MM.1S (cell line): ENCODE measurements at regions not wholly inside any gene's neighbourhood (a gene's known extent, or its start where the extent isn't known, plus 50 kb on each side); places are given as distances from the start of the nearest gene placed in this dataset.

Experiments used
- DNase-seq: peaks from one replicate; pipeline ENCODE4 v3.0.0-alpha.2; 2015
- H2AFZ ChIP-seq: fragments of 300-600 bp; sonication (generic); 2 replicates; pipeline ENCODE4 v1.6.0; 2016; ENCODE audit warnings: antibody characterized with exemption, low read length
- H3F3A ChIP-seq: fragments of 300-600 bp; sonication (generic); 2 replicates; pipeline ENCODE4 v1.6.1; 2016; ENCODE audit warnings: mild to moderate bottlenecking, antibody characterized with exemption, low read length, moderate library complexity, mixed read lengths; ENCODE audit not compliant: insufficient read depth
- H3K27ac ChIP-seq: fragments of 300-600 bp; sonication (generic); 2 replicates; pipeline ENCODE4 v1.5.1; 2016; ENCODE audit warnings: mild to moderate bottlenecking, low read length
- H3K27me3 ChIP-seq: fragments of 300-600 bp; sonication (generic); replicated peaks from 2 replicates; pipeline ENCODE4 v1.6.0; 2016; ENCODE audit warnings: low read length; ENCODE audit not compliant: insufficient read depth
- H3K36me3 ChIP-seq: fragments of 300-600 bp; sonication (generic); replicated peaks from 2 replicates; pipeline ENCODE4 v1.6.1; 2016; ENCODE audit warnings: mild to moderate bottlenecking, low read length, mixed read lengths; ENCODE audit not compliant: insufficient read depth
- H3K4me1 ChIP-seq: fragments of 300-600 bp; sonication (generic); 2 replicates; pipeline ENCODE4 v1.6.1; 2016; ENCODE audit warnings: low read length, mixed read lengths
- H3K4me2 ChIP-seq: fragments of 300-600 bp; sonication (generic); 2 replicates; pipeline ENCODE4 v1.6.0; 2016; ENCODE audit warnings: low read depth, low read length
- H3K4me3 ChIP-seq: fragments of 300-600 bp; sonication (generic); 2 replicates; pipeline ENCODE4 v1.5.1; 2016; ENCODE audit warnings: low read length, mixed read lengths
- H3K79me2 ChIP-seq: fragments of 300-600 bp; sonication (generic); 2 replicates; pipeline ENCODE4 v1.6.1; 2016; ENCODE audit warnings: mixed run types, low read length, mixed read lengths
- H3K9ac ChIP-seq: fragments of 300-600 bp; sonication (generic); 2 replicates; pipeline ENCODE4 v1.6.1; 2016; ENCODE audit warnings: low read length, mixed read lengths
- H3K9me2 ChIP-seq: fragments of 300-600 bp; sonication (generic); replicated peaks from 2 replicates; pipeline ENCODE4 v1.6.1; 2016; ENCODE audit warnings: mild to moderate bottlenecking, low read length, mixed read lengths; ENCODE audit not compliant: insufficient read depth
- H3K9me3 ChIP-seq: fragments of 300-600 bp; sonication (generic); replicated peaks from 2 replicates; pipeline ENCODE4 v1.6.1; 2016; ENCODE audit warnings: mild to moderate bottlenecking, low read length, mixed read lengths; ENCODE audit not compliant: insufficient read depth
- H4K20me1 ChIP-seq: fragments of 300-600 bp; sonication (generic); 2 replicates; pipeline ENCODE4 v1.6.1; 2016; ENCODE audit warnings: mild to moderate bottlenecking, low read length, moderate library complexity, mixed read lengths; ENCODE audit not compliant: insufficient read depth
- CTCF ChIP-seq: fragments of 300-600 bp; sonication (generic); IDR thresholded peaks from 2 replicates; pipeline ENCODE4 v1.5.1; 2016; ENCODE audit warnings: antibody characterized with exemption, low read length, mixed read lengths
- EZH2 ChIP-seq: fragments of 300-600 bp; sonication (generic); optimal IDR thresholded peaks from 2 replicates; pipeline ENCODE3; 2017; ENCODE audit warnings: low read depth, mild to moderate bottlenecking, antibody characterized with exemption, low read length, mixed read lengths
- EZH2phosphoT487 ChIP-seq: fragments of 300-600 bp; sonication (generic); IDR thresholded peaks from 2 replicates; pipeline ENCODE4 v1.6.1; 2018; ENCODE audit warnings: antibody characterized with exemption, low read length

- H4K20me1 ChIP-seq: no peaks in the 10 kb centered on the region
- H3K27me3 ChIP-seq: no peaks in the 10 kb centered on the region
- H3K4me2 ChIP-seq: no peak overlapping the region
- DNase-seq: peak; percentile 32
- no peak overlapping the region for H3K9ac ChIP-seq
- TF ChIP-seq EZH2phosphoT487: no peak
- no peak for TF ChIP-seq EZH2
- TF ChIP-seq CTCF: no peak
- no peaks in the 10 kb centered on the region for H3K9me2 ChIP-seq
- H3K9me3 ChIP-seq: no peaks in the 10 kb centered on the region
- H3F3A ChIP-seq: no peaks in the 10 kb centered on the region
- no peak overlapping the region for H3K4me3 ChIP-seq
- no peaks in the 10 kb centered on the region for H3K4me1 ChIP-seq
- no peaks in the 10 kb centered on the region for H3K36me3 ChIP-seq
- no peak overlapping the region for H2AFZ ChIP-seq
- H3K27ac ChIP-seq: no peak overlapping the region
- no peaks in the 10 kb centered on the region for H3K79me2 ChIP-seq
Measured at GRCh38 chr6:74598462-74599393, 607.1 kb downstream of the COL12A1 start.

GRCh38 chr6:74597840-74598239 lies 608.0 kb downstream of the COL12A1 start:
- no peak overlapping the region for H3K9ac ChIP-seq
- TF ChIP-seq CTCF: no peak
- TF ChIP-seq EZH2: no peak
- TF ChIP-seq EZH2phosphoT487: no peak
- H3K4me3 ChIP-seq: no peak overlapping the region
- no peak for DNase-seq
- H3F3A ChIP-seq: no peaks in the 10 kb centered on the region
- H3K4me1 ChIP-seq: no peaks in the 10 kb centered on the region
- no peaks in the 10 kb centered on the region for H3K79me2 ChIP-seq
- no peaks in the 10 kb centered on the region for H4K20me1 ChIP-seq
- no peaks in the 10 kb centered on the region for H3K9me3 ChIP-seq
- no peaks in the 10 kb centered on the region for H3K27me3 ChIP-seq
- H3K9me2 ChIP-seq: no peaks in the 10 kb centered on the region
- no peak overlapping the region for H2AFZ ChIP-seq
- no peaks in the 10 kb centered on the region for H3K36me3 ChIP-seq
- no peak overlapping the region for H3K27ac ChIP-seq
- no peak overlapping the region for H3K4me2 ChIP-seq

GRCh38 chr6:74597266-74597665 lies 608.6 kb downstream of the COL12A1 start:
- H3K4me3 ChIP-seq: no peak overlapping the region
- H3K4me2 ChIP-seq: no peak overlapping the region
- H3K9me3 ChIP-seq: no peaks in the 10 kb centered on the region
- no peak overlapping the region for H2AFZ ChIP-seq
- H3K4me1 ChIP-seq: no peaks in the 10 kb centered on the region
- no peaks in the 10 kb centered on the region for H3K27me3 ChIP-seq
- H3K9me2 ChIP-seq: no peaks in the 10 kb centered on the region
- H3K9ac ChIP-seq: no peak overlapping the region
- no peaks in the 10 kb centered on the region for H3K79me2 ChIP-seq
- H3K27ac ChIP-seq: no peak overlapping the region
- H3K36me3 ChIP-seq: no peaks in the 10 kb centered on the region
- no peak for DNase-seq
- no peaks in the 10 kb centered on the region for H3F3A ChIP-seq
- TF ChIP-seq CTCF (no peak), EZH2 (no peak), EZH2phosphoT487 (no peak)
- H4K20me1 ChIP-seq: no peaks in the 10 kb centered on the region
